ENCODE measurements at regions not wholly inside any gene's neighbourhood (a gene's known extent, or its start where the extent isn't known, plus 50 kb on each side); places are given as distances from the start of the nearest gene placed in this dataset.
A peak's percentile ranks its signal among the peaks of the same experiment; 100 is the strongest.

- DNase-seq, result no peak
- in situ Hi-C loops (cut with HindIII; ENCODE audit: low pct_ligation_motif_present, low pct_unique_long_range_greater_than_20kb, low sequenced_read_pairs), result no loop called here
These were observed 288.2 kb downstream of the CCDC59 start for GRCh38 chr12:82069931-82070514.

GRCh38 chr12:82058197-82058596, 299.0 kb upstream of the PPFIA2 start:
- in situ Hi-C loops (cut with HindIII; ENCODE audit: low pct_ligation_motif_present, low pct_unique_long_range_greater_than_20kb, low sequenced_read_pairs), result no loop called here
- DNase-seq, result no peak

GRCh38 chr12:82057770-82058169, 298.6 kb upstream of the PPFIA2 start:
- peak; percentile 32 for DNase-seq
- in situ Hi-C loops (cut with HindIII; ENCODE audit: low pct_ligation_motif_present, low pct_unique_long_range_greater_than_20kb, low sequenced_read_pairs), result no loop called here

GRCh38 chr12:82055391-82055790, 296.2 kb upstream of the PPFIA2 start:
- DNase-seq, result no peak
- in situ Hi-C loops (cut with HindIII; ENCODE audit: low pct_ligation_motif_present, low pct_unique_long_range_greater_than_20kb, low sequenced_read_pairs), result no loop called here

- in situ Hi-C loops (cut with HindIII; ENCODE audit: low pct_ligation_motif_present, low pct_unique_long_range_greater_than_20kb, low sequenced_read_pairs), result no loop called here
- DNase-seq, result no peak
These were observed 295.4 kb upstream of the PPFIA2 start for GRCh38 chr12:82054566-82054965.

- DNase-seq, result no peak
- in situ Hi-C loops (cut with HindIII; ENCODE audit: low pct_ligation_motif_present, low pct_unique_long_range_greater_than_20kb, low sequenced_read_pairs), result no loop called here
These were observed 288.3 kb upstream of the PPFIA2 start for GRCh38 chr12:82047446-82047845.

GRCh38 chr12:82040987-82041743, 282.0 kb upstream of the PPFIA2 start:
- DNase-seq, result no peak
- in situ Hi-C loops (cut with HindIII; ENCODE audit: low pct_ligation_motif_present, low pct_unique_long_range_greater_than_20kb, low sequenced_read_pairs), result no loop called here

GRCh38 chr12:82034769-82035168, 275.6 kb upstream of the PPFIA2 start:
- no peak for DNase-seq
- in situ Hi-C loops (cut with HindIII; ENCODE audit: low pct_ligation_motif_present, low pct_unique_long_range_greater_than_20kb, low sequenced_read_pairs), result no loop called here

- in situ Hi-C loops (cut with HindIII; ENCODE audit: low pct_ligation_motif_present, low pct_unique_long_range_greater_than_20kb, low sequenced_read_pairs), result no loop called here
- DNase-seq, result no peak
These were observed 270.8 kb upstream of the PPFIA2 start for GRCh38 chr12:82029936-82030335.

GRCh38 chr12:82028772-82029171, 269.6 kb upstream of the PPFIA2 start:
- in situ Hi-C loops (cut with HindIII; ENCODE audit: low pct_ligation_motif_present, low pct_unique_long_range_greater_than_20kb, low sequenced_read_pairs), result no loop called here
- no peak for DNase-seq

- in situ Hi-C loops (cut with HindIII; ENCODE audit: low pct_ligation_motif_present, low pct_unique_long_range_greater_than_20kb, low sequenced_read_pairs), result no loop called here
- no peak for DNase-seq
These were observed 268.5 kb upstream of the PPFIA2 start for GRCh38 chr12:82027612-82028011.

GRCh38 chr12:82025462-82025861, 266.3 kb upstream of the PPFIA2 start:
- DNase-seq, result no peak
- in situ Hi-C loops (cut with HindIII; ENCODE audit: low pct_ligation_motif_present, low pct_unique_long_range_greater_than_20kb, low sequenced_read_pairs), result no loop called here

GRCh38 chr12:82019533-82019932, 260.4 kb upstream of the PPFIA2 start:
- in situ Hi-C loops (cut with HindIII; ENCODE audit: low pct_ligation_motif_present, low pct_unique_long_range_greater_than_20kb, low sequenced_read_pairs), result no loop called here
- peak; percentile 34 for DNase-seq

GRCh38 chr12:82015623-82016347, 256.6 kb upstream of the PPFIA2 start:
- DNase-seq, result peak; percentile 5
- in situ Hi-C loops (cut with HindIII; ENCODE audit: low pct_ligation_motif_present, low pct_unique_long_range_greater_than_20kb, low sequenced_read_pairs), result no loop called here

- no peak for DNase-seq
- in situ Hi-C loops (cut with HindIII; ENCODE audit: low pct_ligation_motif_present, low pct_unique_long_range_greater_than_20kb, low sequenced_read_pairs), result no loop called here
These were observed 253.0 kb upstream of the PPFIA2 start for GRCh38 chr12:82012176-82012575.

GRCh38 chr12:82009524-82009923, 250.4 kb upstream of the PPFIA2 start:
- no peak for DNase-seq
- in situ Hi-C loops (cut with HindIII; ENCODE audit: low pct_ligation_motif_present, low pct_unique_long_range_greater_than_20kb, low sequenced_read_pairs), result no loop called here

- in situ Hi-C loops (cut with HindIII; ENCODE audit: low pct_ligation_motif_present, low pct_unique_long_range_greater_than_20kb, low sequenced_read_pairs), result no loop called here
- DNase-seq, result no peak
These were observed 249.1 kb upstream of the PPFIA2 start for GRCh38 chr12:82008251-82008650.

- in situ Hi-C loops (cut with HindIII; ENCODE audit: low pct_ligation_motif_present, low pct_unique_long_range_greater_than_20kb, low sequenced_read_pairs), result no loop called here
- DNase-seq, result no peak
These were observed 239.7 kb upstream of the PPFIA2 start for GRCh38 chr12:81998761-81999378.

GRCh38 chr12:81992461-81992860, 233.3 kb upstream of the PPFIA2 start:
- in situ Hi-C loops (cut with HindIII; ENCODE audit: low pct_ligation_motif_present, low pct_unique_long_range_greater_than_20kb, low sequenced_read_pairs), result no loop called here
- peak; percentile 21 for DNase-seq

All from ACHN (cell line).